ENCODE measurements at regions not wholly inside any gene's neighbourhood (a gene's known extent, or its start where the extent isn't known, plus 50 kb on each side); places are given as distances from the start of the nearest gene placed in this dataset.

- H3K27me3 ChIP-seq (ENCODE audit: insufficient read depth, low read depth, low read length): no peaks in the 10 kb centered on the region
- no peaks in the 10 kb centered on the region for H3K36me3 ChIP-seq (ENCODE audit: insufficient read depth, low read length)
- H3K9me3 ChIP-seq (ENCODE audit: low read length): no peaks in the 10 kb centered on the region
- no peaks in the 10 kb centered on the region for H3F3A ChIP-seq (ENCODE audit: insufficient read depth, low read length, poor library complexity, severe bottlenecking)
- no peak overlapping the region for H3K4me2 ChIP-seq (ENCODE audit: low read length)
- H2AFZ ChIP-seq (ENCODE audit: low read depth, low read length): no peak overlapping the region
- H3K79me2 ChIP-seq (replicated peaks; ENCODE audit: insufficient read depth, low read length): no peaks in the 10 kb centered on the region
- H3K9ac ChIP-seq (ENCODE audit: low read length): no peak overlapping the region
- no peaks in the 10 kb centered on the region for H3K9me2 ChIP-seq (ENCODE audit: insufficient read depth, low read length)
- no peak overlapping the region for H3K27ac ChIP-seq (ENCODE audit: low read length)
- H3K4me3 ChIP-seq (ENCODE audit: low read length): no peak overlapping the region
- no peaks in the 10 kb centered on the region for H4K20me1 ChIP-seq (ENCODE audit: insufficient read depth)
- TF ChIP-seq TAF1 (IDR thresholded peaks at IDR 0.05; ENCODE audit: low read depth) (no peak), SMC3 (conservative IDR thresholded peaks at IDR 0.05; ENCODE audit: poor library complexity) (no peak), REST (IDR thresholded peaks at IDR 0.05; ENCODE audit: borderline replicate concordance) (no peak), EZH2 (IDR thresholded peaks at IDR 0.05; ENCODE audit: borderline replicate concordance, insufficient read depth, low read length, poor library complexity, severe bottlenecking) (no peak), POLR2AphosphoS5 (IDR thresholded peaks at IDR 0.05) (no peak)
These were observed 601.9 kb upstream of the JAG1 start for GRCh38 chr20:11275740-11276139.

GRCh38 chr20:11277170-11277569 is 603.4 kb upstream of the JAG1 start:
- Histone ChIP-seq H3K4me3 (ENCODE audit: low read length) (no peak overlapping the region), H3K27me3 (ENCODE audit: insufficient read depth, low read depth, low read length) (no peaks in the 10 kb centered on the region), H3K4me2 (ENCODE audit: low read length) (no peak overlapping the region), H3F3A (ENCODE audit: insufficient read depth, low read length, poor library complexity, severe bottlenecking) (no peaks in the 10 kb centered on the region), H3K36me3 (ENCODE audit: insufficient read depth, low read length) (no peaks in the 10 kb centered on the region), H3K9me3 (ENCODE audit: low read length) (no peaks in the 10 kb centered on the region), H3K9me2 (ENCODE audit: insufficient read depth, low read length) (no peaks in the 10 kb centered on the region), H3K27ac (ENCODE audit: low read length) (no peak overlapping the region), H4K20me1 (ENCODE audit: insufficient read depth) (no peaks in the 10 kb centered on the region), H3K9ac (ENCODE audit: low read length) (no peak overlapping the region), H3K79me2 (replicated peaks; ENCODE audit: insufficient read depth, low read length) (no peaks in the 10 kb centered on the region), H2AFZ (ENCODE audit: low read depth, low read length) (no peak overlapping the region)
- TF ChIP-seq EP300 (conservative IDR thresholded peaks at IDR 0.05; ENCODE audit: poor library complexity, severe bottlenecking): no peak
- no peak for TF ChIP-seq REST (IDR thresholded peaks at IDR 0.05; ENCODE audit: borderline replicate concordance)
- no peak for TF ChIP-seq SMC3 (conservative IDR thresholded peaks at IDR 0.05; ENCODE audit: poor library complexity)
- TF ChIP-seq EZH2 (IDR thresholded peaks at IDR 0.05; ENCODE audit: borderline replicate concordance, insufficient read depth, low read length, poor library complexity, severe bottlenecking): no peak
- no peak for TF ChIP-seq RAD21 (conservative IDR thresholded peaks at IDR 0.05)
- TF ChIP-seq TAF1 (IDR thresholded peaks at IDR 0.05; ENCODE audit: low read depth): no peak
- TF ChIP-seq CTCF (IDR thresholded peaks at IDR 0.05; ENCODE audit: poor library complexity, severe bottlenecking): no peak
- TF ChIP-seq POLR2AphosphoS5 (IDR thresholded peaks at IDR 0.05): no peak
- no peak for TF ChIP-seq MXI1 (conservative IDR thresholded peaks at IDR 0.05; ENCODE audit: poor library complexity, severe bottlenecking)

Data from neural cell (in vitro differentiated cells).